Activated CD8-positive, alpha-beta T cell treated with anti-CD3 and anti-CD28 coated beads for 36 hours (primary cell): ENCODE measurements at regions not wholly inside any gene's neighbourhood (a gene's known extent, or its start where the extent isn't known, plus 50 kb on each side); places are given as distances from the start of the nearest gene placed in this dataset.
"Not testable (repeated sequence)": the region's sequence is repeated elsewhere in the genome, so short reads cannot be mapped to it uniquely, and the experiment has no call there.

Experiments
- ATAC-seq: fragments of 200-7000 bp; cut with Tn5 transposase; one replicate; pipeline ENCODE4 v1.10.0; 2021; ENCODE audit warnings: mild to moderate bottlenecking, moderate library complexity
- CTCF ChIA-PET: fragments of 350-600 bp; sonication (Branson Sonifier 250); formaldehyde crosslinking; loops from one replicate; lab custom pipeline; 2021; ENCODE audit warnings: antibody characterized with exemption; lab: Charles Lee
- POLR2A ChIA-PET: fragments of 350-600 bp; sonication (Branson Sonifier 250); formaldehyde crosslinking; loops from one replicate; lab custom pipeline; 2021; ENCODE audit warnings: antibody characterized with exemption; lab: Charles Lee
- DNase-seq: peaks from one replicate; pipeline ENCODE4 v3.0.0-alpha.2; 2020
- H3K27ac Mint-ChIP-seq: one replicate; pipeline ENCODE4 v1.8.0; 2021; ENCODE audit warnings: mild to moderate bottlenecking, mixed read lengths
- H3K27me3 Mint-ChIP-seq: one replicate; pipeline ENCODE4 v1.8.0; 2021; ENCODE audit warnings: mixed read lengths
- H3K36me3 Mint-ChIP-seq: one replicate; pipeline ENCODE4 v1.8.0; 2021; ENCODE audit warnings: low read depth, mixed read lengths
- H3K4me1 Mint-ChIP-seq: one replicate; pipeline ENCODE4 v1.8.0; 2021; ENCODE audit warnings: low read depth, mixed read lengths
- H3K4me3 Mint-ChIP-seq: one replicate; pipeline ENCODE4 v1.8.0; 2021; ENCODE audit warnings: mild to moderate bottlenecking, moderate library complexity, mixed read lengths
- H3K9me3 Mint-ChIP-seq: one replicate; pipeline ENCODE4 v1.8.0; 2021; ENCODE audit warnings: mixed read lengths
- CTCF ChIP-seq: fragments of 200-600 bp; IDR thresholded peaks from one replicate; pipeline ENCODE4 v1.8.0; 2022; ENCODE audit warnings: antibody characterized with exemption, mild to moderate bottlenecking
- intact Hi-C: fragments of 100-400 bp; cut with micrococcal nuclease; formaldehyde crosslinking; loops from one replicate; pipeline ENCODE4 v1.10.0; 2022

- Mint-ChIP-seq H3K4me3 (no peak overlapping the region), H3K4me1 (peaks cover 5% of the 10 kb centered on the region), H3K27ac (no peak overlapping the region), H3K27me3 (peaks cover 18% of the 10 kb centered on the region), H3K9me3 (peaks cover 12% of the 10 kb centered on the region), H3K36me3 (no peaks in the 10 kb centered on the region)
- CTCF ChIA-PET: no interaction called here
- TF ChIP-seq CTCF: no peak
- POLR2A ChIA-PET: interaction anchor here (0.6 kb wide), 1 partner anchor 25 kb away, joined by 3 read pairs; no protein-coding TSS in a partner anchor
- ATAC-seq: no peak
- no peak for DNase-seq
- intact Hi-C loops: no loop called here
Measured at GRCh38 chr16:26623442-26623841, 443.3 kb upstream of the C16orf82 start.

GRCh38 chr16:26627958-26628357 lies 438.8 kb upstream of the C16orf82 start:
- ATAC-seq (no peak), DNase-seq (no peak)
- intact Hi-C loops: no loop called here
- H3K9me3 Mint-ChIP-seq: peaks cover 23% of the 10 kb centered on the region
- no peak overlapping the region for H3K27ac Mint-ChIP-seq
- H3K4me1 Mint-ChIP-seq: peaks cover 5% of the 10 kb centered on the region
- POLR2A ChIA-PET: no interaction called here
- peaks cover 8% of the 10 kb centered on the region for H3K27me3 Mint-ChIP-seq
- no peak overlapping the region for H3K4me3 Mint-ChIP-seq
- CTCF ChIA-PET: no interaction called here
- TF ChIP-seq CTCF: no peak
- H3K36me3 Mint-ChIP-seq: no peaks in the 10 kb centered on the region

GRCh38 chr16:26631365-26631764 lies 435.4 kb upstream of the C16orf82 start:
- H3K36me3 Mint-ChIP-seq, H3K27ac Mint-ChIP-seq, ATAC-seq, H3K27me3 Mint-ChIP-seq, DNase-seq, H3K4me3 Mint-ChIP-seq, H3K4me1 Mint-ChIP-seq, intact Hi-C loops, POLR2A ChIA-PET: not testable (repeated sequence)
- peaks cover 26% of the 10 kb centered on the region for H3K9me3 Mint-ChIP-seq
- CTCF ChIA-PET: interaction anchor here (0.9 kb wide), 1 partner anchor 14 kb away, joined by 3 read pairs; no protein-coding TSS in a partner anchor

GRCh38 chr16:26642047-26642664 lies 424.6 kb upstream of the C16orf82 start:
- Mint-ChIP-seq H3K27ac (no peak overlapping the region), H3K36me3 (no peaks in the 10 kb centered on the region), H3K4me3 (no peak overlapping the region), H3K9me3 (no peaks in the 10 kb centered on the region), H3K27me3 (peaks cover 6% of the 10 kb centered on the region), H3K4me1 (peaks cover 19% of the 10 kb centered on the region)
- ChIA-PET POLR2A (no interaction called here), CTCF (no interaction called here)
- DNase-seq (no peak), ATAC-seq (no peak)
- TF ChIP-seq CTCF: no peak
- intact Hi-C loops: no loop called here

- Mint-ChIP-seq H3K9me3 (no peaks in the 10 kb centered on the region), H3K27ac (no peak overlapping the region), H3K4me3 (no peak overlapping the region), H3K27me3 (peaks cover 6% of the 10 kb centered on the region), H3K4me1 (peaks cover 19% of the 10 kb centered on the region), H3K36me3 (no peaks in the 10 kb centered on the region)
- intact Hi-C loops: no loop called here
- ChIA-PET CTCF (no interaction called here), POLR2A (interaction anchor here (1.3 kb wide), 1 partner anchor 19 kb away, joined by 4 read pairs; no protein-coding TSS in a partner anchor)
- no peak for DNase-seq
- no peak for TF ChIP-seq CTCF
- ATAC-seq: no peak
Measured at GRCh38 chr16:26643519-26643918, 423.2 kb upstream of the C16orf82 start.
